Activated CD4-positive, alpha-beta memory T cell treated with anti-CD3 and anti-CD28 coated beads for 36 hours (primary cell): ENCODE measurements at regions not wholly inside any gene's neighbourhood (a gene's known extent, or its start where the extent isn't known, plus 50 kb on each side); places are given as distances from the start of the nearest gene placed in this dataset.

Experiments used
- CTCF ChIA-PET: fragments of 350-600 bp; sonication (Branson Sonifier 250); formaldehyde crosslinking; loops from one replicate; lab custom pipeline; 2021; ENCODE audit warnings: antibody characterized with exemption, inconsistent platforms; lab: Charles Lee
- POLR2A ChIA-PET: fragments of 350-600 bp; sonication (Branson Sonifier 250); formaldehyde crosslinking; loops from one replicate; lab custom pipeline; 2021; ENCODE audit warnings: antibody characterized with exemption; lab: Charles Lee
- DNase-seq: peaks from one replicate; pipeline ENCODE4 v3.0.0-alpha.2; 2020
- H3K27ac Mint-ChIP-seq: one replicate; pipeline ENCODE4 v1.8.0; 2021; ENCODE audit warnings: mixed read lengths
- H3K27me3 Mint-ChIP-seq: one replicate; pipeline ENCODE4 v1.8.0; 2021; ENCODE audit warnings: mixed read lengths
- H3K36me3 Mint-ChIP-seq: one replicate; pipeline ENCODE4 v1.8.0; 2021; ENCODE audit warnings: mixed read lengths
- H3K4me1 Mint-ChIP-seq: one replicate; pipeline ENCODE4 v1.8.0; 2021; ENCODE audit warnings: low read depth, mixed read lengths
- H3K4me3 Mint-ChIP-seq: one replicate; pipeline ENCODE4 v1.8.0; 2021; ENCODE audit warnings: mild to moderate bottlenecking, mixed read lengths
- H3K9me3 Mint-ChIP-seq: one replicate; pipeline ENCODE4 v1.8.0; 2021; ENCODE audit warnings: mixed read lengths
- intact Hi-C: fragments of 100-400 bp; cut with micrococcal nuclease; formaldehyde crosslinking; loops from one replicate; pipeline ENCODE4 v1.15.1; 2023

- Mint-ChIP-seq H3K27ac (no peak overlapping the region), H3K4me1 (peaks cover 45% of the 10 kb centered on the region), H3K4me3 (no peak overlapping the region), H3K27me3 (no peaks in the 10 kb centered on the region), H3K9me3 (no peaks in the 10 kb centered on the region), H3K36me3 (no peaks in the 10 kb centered on the region)
- ChIA-PET POLR2A (no interaction called here), CTCF (interaction anchor here (0.6 to 1.1 kb wide), 3 partner anchors 19 to 137 kb away, joined by 3 to 4 read pairs (median 4); no protein-coding TSS in a partner anchor)
- intact Hi-C loops, result loop anchor here (5.0 kb wide), 1 partner anchor 53 kb away; the partner anchor contains the start of gene KLF9
- DNase-seq, result no peak
Measured at GRCh38 chr9:70465398-70465797, 50.9 kb upstream of the KLF9 start.
